Glomerular visceral epithelial cell (primary cell): ENCODE measurements at regions not wholly inside any gene's neighbourhood (a gene's known extent, or its start where the extent isn't known, plus 50 kb on each side); places are given as distances from the start of the nearest gene placed in this dataset.
"Not testable (repeated sequence)": the region's sequence is repeated elsewhere in the genome, so short reads cannot be mapped to it uniquely, and the experiment has no call there.

Experiments used
- DNase-seq: peaks from one replicate; pipeline ENCODE4 v3.0.0-alpha.2; 2016; ENCODE audit errors: extremely low spot score

GRCh38 chr6:121594053-121594452 is 158.6 kb downstream of the GJA1 start:
- no peak for DNase-seq

- DNase-seq, result no peak
Measured at GRCh38 chr6:121595646-121596045, 160.2 kb downstream of the GJA1 start.

- no peak for DNase-seq
Measured at GRCh38 chr6:121596441-121596840, 161.0 kb downstream of the GJA1 start.

- peak; percentile 11 for DNase-seq
Measured at GRCh38 chr6:121597654-121598053, 162.2 kb downstream of the GJA1 start.

- not testable (repeated sequence) for DNase-seq
Measured at GRCh38 chr6:121599331-121599730, 163.9 kb downstream of the GJA1 start.

GRCh38 chr6:121600389-121601168 is 165.1 kb downstream of the GJA1 start:
- DNase-seq, result no peak

GRCh38 chr6:121603486-121603885 is 168.0 kb downstream of the GJA1 start:
- DNase-seq, result no peak

GRCh38 chr6:121607721-121608120 is 172.3 kb downstream of the GJA1 start:
- DNase-seq, result no peak

- no peak for DNase-seq
Measured at GRCh38 chr6:121608270-121608669, 172.8 kb downstream of the GJA1 start.

GRCh38 chr6:121609281-121609680 is 173.8 kb downstream of the GJA1 start:
- no peak for DNase-seq

GRCh38 chr6:121612927-121613326 is 177.5 kb downstream of the GJA1 start:
- no peak for DNase-seq

- no peak for DNase-seq
Measured at GRCh38 chr6:121614115-121614514, 178.7 kb downstream of the GJA1 start.

GRCh38 chr6:121615493-121615892 is 180.0 kb downstream of the GJA1 start:
- DNase-seq, result peak; percentile 8

- no peak for DNase-seq
Measured at GRCh38 chr6:121616406-121616805, 181.0 kb downstream of the GJA1 start.

- DNase-seq, result no peak
Measured at GRCh38 chr6:121617388-121617787, 181.9 kb downstream of the GJA1 start.

GRCh38 chr6:121619013-121619412 is 183.6 kb downstream of the GJA1 start:
- no peak for DNase-seq

GRCh38 chr6:121619987-121620740 is 184.7 kb downstream of the GJA1 start:
- DNase-seq, result no peak

GRCh38 chr6:121627761-121628160 is 192.3 kb downstream of the GJA1 start:
- no peak for DNase-seq

GRCh38 chr6:121630716-121631115 is 195.3 kb downstream of the GJA1 start:
- no peak for DNase-seq

- not testable (repeated sequence) for DNase-seq
Measured at GRCh38 chr6:121631752-121632151, 196.3 kb downstream of the GJA1 start.

GRCh38 chr6:121633309-121633708 is 197.9 kb downstream of the GJA1 start:
- DNase-seq, result no peak

- not testable (repeated sequence) for DNase-seq
Measured at GRCh38 chr6:121634586-121634985, 199.1 kb downstream of the GJA1 start.

GRCh38 chr6:121635355-121635754 is 199.9 kb downstream of the GJA1 start:
- no peak for DNase-seq
